Endothelial cell of umbilical vein (primary cell): ENCODE measurements at regions not wholly inside any gene's neighbourhood (a gene's known extent, or its start where the extent isn't known, plus 50 kb on each side); places are given as distances from the start of the nearest gene placed in this dataset.

ENCODE experiments used
- BruUV-seq: library from RNA; stranded (reverse); fragments of 400-500 nt; replicated peaks from 2 replicates; lab custom pipeline; 2021; lab: Mats Ljungman, UMichigan
- CTCF ChIA-PET: fragments of 300-600, 350-600 bp; sonication (Branson Sonifier 250); formaldehyde crosslinking; loops from one replicate; lab custom pipeline; 2021; ENCODE audit warnings: antibody characterized with exemption, inconsistent platforms; lab: Charles Lee
- POLR2A ChIA-PET: fragments of 300-600, 350-600 bp; sonication (Branson Sonifier 250); formaldehyde crosslinking; loops from one replicate; lab custom pipeline; 2021; ENCODE audit warnings: antibody characterized with exemption, inconsistent platforms; lab: Charles Lee
- DNase-seq: peaks from one replicate; pipeline ENCODE4 v3.0.0-alpha.2; 2011; ENCODE audit warnings: low read depth, low spot score
- FAIRE-seq: peaks from 2 replicates; lab custom pipeline; 2011; peaks lifted over from hg19 to GRCh38; lab: Jason Lieb, UNC
- H2AFZ ChIP-seq: 2 replicates; pipeline ENCODE4 v1.6.0; 2012; ENCODE audit warnings: low read depth, low read length, control low read depth, inconsistent platforms
- H3K27ac ChIP-seq: 2 replicates; pipeline ENCODE4 v1.5.1; 2011; ENCODE audit warnings: low read depth, mild to moderate bottlenecking, control low read depth, low read length, moderate library complexity; ENCODE audit not compliant: insufficient read depth
- H3K27me3 ChIP-seq, 2 experiments: 2 replicates each; pipeline versions ENCODE4 v1.6.0 to v1.6.1; 2011; ENCODE audit warnings: low read length in 2 of 2, mixed read lengths in 1 of 2; ENCODE audit not compliant: control insufficient read depth in 2 of 2, insufficient read depth in 2 of 2
- H3K36me3 ChIP-seq, 2 experiments: 2 replicates in 1 of 2; 3 replicates in 1 of 2; pipeline ENCODE4 v1.5.1; 2011; ENCODE audit warnings: low read length in 2 of 2, mild to moderate bottlenecking in 1 of 2, moderate library complexity in 1 of 2; ENCODE audit not compliant: control insufficient read depth in 2 of 2, insufficient read depth in 2 of 2; ENCODE audit errors: extremely low read depth in 1 of 2
- H3K4me1 ChIP-seq: 3 replicates; pipeline ENCODE4 v1.5.1; 2011; ENCODE audit warnings: mild to moderate bottlenecking, low read length; ENCODE audit not compliant: control insufficient read depth, insufficient read depth; ENCODE audit errors: extremely low read depth
- H3K4me2 ChIP-seq: 2 replicates; pipeline ENCODE4 v1.6.1; 2011; ENCODE audit warnings: low read length, control low read depth, mixed read lengths; ENCODE audit not compliant: insufficient read depth
- H3K4me3 ChIP-seq, 3 experiments: fragments of 200-600 bp in 1 of 3; sonication (generic), shearing (Covaris generic) in 1 of 3; replicated peaks in 1 of 3; 2 replicates each; pipeline ENCODE4 v1.5.1; 2011 to 2016; ENCODE audit warnings: control low read depth in 3 of 3, low read length in 3 of 3, mild to moderate bottlenecking in 2 of 3, inconsistent platforms in 1 of 3, low read depth in 1 of 3, moderate library complexity in 1 of 3; ENCODE audit not compliant: insufficient read depth in 1 of 3
- H3K79me2 ChIP-seq: 2 replicates; pipeline ENCODE4 v1.6.0; 2012; ENCODE audit warnings: low read length, inconsistent platforms; ENCODE audit not compliant: control insufficient read depth, insufficient read depth
- H3K9ac ChIP-seq: replicated peaks from 2 replicates; pipeline ENCODE3; 2011; ENCODE audit warnings: low read length, control low read depth; ENCODE audit not compliant: insufficient read depth; ENCODE audit errors: extremely low read depth
- H3K9me1 ChIP-seq: replicated peaks from 3 replicates; pipeline ENCODE4 v1.6.0; 2011; ENCODE audit warnings: mild to moderate bottlenecking, low read length; ENCODE audit not compliant: control insufficient read depth, insufficient read depth; ENCODE audit errors: extremely low read depth
- H3K9me3 ChIP-seq: replicated peaks from 2 replicates; pipeline ENCODE4 v1.5.1; 2012; ENCODE audit warnings: low read length, inconsistent platforms; ENCODE audit not compliant: control insufficient read depth, insufficient read depth
- H4K20me1 ChIP-seq: replicated peaks from 2 replicates; pipeline ENCODE3; 2011; ENCODE audit warnings: mild to moderate bottlenecking, low read length; ENCODE audit not compliant: control insufficient read depth, insufficient read depth; ENCODE audit errors: extremely low read depth
- EZH2 ChIP-seq: IDR thresholded peaks from 2 replicates; pipeline ENCODE4 v1.6.1; 2012; ENCODE audit warnings: borderline replicate concordance, low read depth, mild to moderate bottlenecking, moderate library complexity, low read length, inconsistent platforms; ENCODE audit not compliant: severe bottlenecking
- FOS ChIP-seq: IDR thresholded peaks from 2 replicates; pipeline ENCODE4 v1.6.1; 2011; ENCODE audit warnings: mild to moderate bottlenecking, low read length, moderate library complexity, borderline replicate concordance; ENCODE audit not compliant: insufficient read depth
- GATA2 ChIP-seq: IDR thresholded peaks from 2 replicates; pipeline ENCODE4 v1.7.0; 2011; ENCODE audit warnings: low read depth, mild to moderate bottlenecking, moderate library complexity, mixed read lengths, low read length; ENCODE audit not compliant: insufficient read length, insufficient read depth
- JUN ChIP-seq: IDR thresholded peaks from 2 replicates; pipeline ENCODE4 v1.6.1; 2011; ENCODE audit warnings: borderline replicate concordance, low read depth; ENCODE audit not compliant: insufficient read length, insufficient read depth
- MYC ChIP-seq: IDR thresholded peaks from one replicate; pipeline ENCODE4 v1.6.1; 2011; ENCODE audit warnings: mild to moderate bottlenecking, low read depth, low read length
- POLR2A ChIP-seq: IDR thresholded peaks from 2 replicates; pipeline ENCODE4 v1.6.1; 2012; ENCODE audit warnings: low read depth, mild to moderate bottlenecking, control low read depth, low read length
- POLR2AphosphoS5 ChIP-seq: IDR thresholded peaks from 2 replicates; pipeline ENCODE4 v1.6.1; 2012; ENCODE audit warnings: low read depth, mild to moderate bottlenecking, control low read depth, low read length, moderate library complexity; ENCODE audit not compliant: insufficient read depth
- dilution Hi-C: fragments of 300-500 bp; cut with MboI; formaldehyde crosslinking; loops from one replicate; pipeline ENCODE4 v1.15.0; 2019; ENCODE audit warnings: low sequenced_read_pairs; ENCODE audit not compliant: extremely low pct_ligation_motif_present
- intact Hi-C: fragments of 100-400 bp; cut with micrococcal nuclease; formaldehyde crosslinking; loops from one replicate; pipeline ENCODE4 v1.10.0; 2022
- TF ChIP-seq, protein P1 (sequence below): IDR thresholded peaks from 2 replicates; pipeline ENCODE4 v1.6.1; 2011; ENCODE audit not compliant: insufficient read depth, insufficient read length
- TF ChIP-seq, protein P2 (sequence below), 2 donors: IDR thresholded peaks; 1 replicate in 1 of 2; 2 replicates in 1 of 2; pipeline ENCODE4 v1.5.1; 2011; ENCODE audit warnings: low read length in 2 of 2, mild to moderate bottlenecking in 2 of 2, moderate library complexity in 2 of 2, control low read depth in 1 of 2, inconsistent platforms in 1 of 2, low read depth in 1 of 2; ENCODE audit not compliant: insufficient read depth in 1 of 2; ENCODE audit errors: extremely low read depth in 1 of 2

DNA sequence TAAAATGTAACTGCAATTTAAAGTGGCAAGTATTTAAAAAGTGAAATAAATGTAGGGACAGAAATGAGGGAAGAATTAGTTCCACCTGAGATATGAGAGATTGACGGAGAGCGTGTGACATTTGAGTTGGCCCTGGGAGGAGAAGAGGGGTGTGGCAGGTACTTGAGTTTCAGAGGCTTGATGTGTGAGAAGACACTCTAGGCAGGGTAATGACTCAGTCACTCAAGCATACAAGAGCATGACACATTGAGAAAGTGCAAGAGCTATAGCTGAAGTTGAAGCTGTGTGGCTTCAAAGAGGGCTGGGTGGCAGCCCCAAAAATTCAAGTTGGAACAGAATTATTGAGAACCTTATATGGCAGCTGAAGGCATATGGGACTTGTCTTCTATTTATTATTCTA is 420.5 kb downstream of the SLITRK2 start:
- Histone ChIP-seq H3K4me1 (no peaks in the 10 kb centered on the region), H3K9me3 (no peaks in the 10 kb centered on the region), H3K4me3 (no peak overlapping the region), H3K27me3 (no peaks in the 10 kb centered on the region), H3K27ac (no peak overlapping the region), H3K9ac (no peak overlapping the region), H3K4me2 (no peak overlapping the region), H2AFZ (no peak overlapping the region), H3K9me1 (no peaks in the 10 kb centered on the region), H4K20me1 (no peaks in the 10 kb centered on the region), H3K36me3 (no peaks in the 10 kb centered on the region), H3K79me2 (no peaks in the 10 kb centered on the region)
- ChIA-PET CTCF (no interaction called here), POLR2A (no interaction called here)
- DNase-seq (no peak), FAIRE-seq (no peak)
- TF ChIP-seq EZH2 (no peak), JUN (no peak), GATA2 (no peak), POLR2A (no peak), FOS (no peak), MYC (no peak), POLR2AphosphoS5 (no peak)
- TF ChIP-seq, protein P1, sequence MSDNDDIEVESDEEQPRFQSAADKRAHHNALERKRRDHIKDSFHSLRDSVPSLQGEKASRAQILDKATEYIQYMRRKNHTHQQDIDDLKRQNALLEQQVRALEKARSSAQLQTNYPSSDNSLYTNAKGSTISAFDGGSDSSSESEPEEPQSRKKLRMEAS, result no peak
- TF ChIP-seq, protein P2, sequence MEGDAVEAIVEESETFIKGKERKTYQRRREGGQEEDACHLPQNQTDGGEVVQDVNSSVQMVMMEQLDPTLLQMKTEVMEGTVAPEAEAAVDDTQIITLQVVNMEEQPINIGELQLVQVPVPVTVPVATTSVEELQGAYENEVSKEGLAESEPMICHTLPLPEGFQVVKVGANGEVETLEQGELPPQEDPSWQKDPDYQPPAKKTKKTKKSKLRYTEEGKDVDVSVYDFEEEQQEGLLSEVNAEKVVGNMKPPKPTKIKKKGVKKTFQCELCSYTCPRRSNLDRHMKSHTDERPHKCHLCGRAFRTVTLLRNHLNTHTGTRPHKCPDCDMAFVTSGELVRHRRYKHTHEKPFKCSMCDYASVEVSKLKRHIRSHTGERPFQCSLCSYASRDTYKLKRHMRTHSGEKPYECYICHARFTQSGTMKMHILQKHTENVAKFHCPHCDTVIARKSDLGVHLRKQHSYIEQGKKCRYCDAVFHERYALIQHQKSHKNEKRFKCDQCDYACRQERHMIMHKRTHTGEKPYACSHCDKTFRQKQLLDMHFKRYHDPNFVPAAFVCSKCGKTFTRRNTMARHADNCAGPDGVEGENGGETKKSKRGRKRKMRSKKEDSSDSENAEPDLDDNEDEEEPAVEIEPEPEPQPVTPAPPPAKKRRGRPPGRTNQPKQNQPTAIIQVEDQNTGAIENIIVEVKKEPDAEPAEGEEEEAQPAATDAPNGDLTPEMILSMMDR (IDR thresholded peaks at IDR 0.05; ENCODE audit: extremely low read depth in 1 of 2, insufficient read depth in 1 of 2, low read depth in 1 of 2, low read length in 2 of 2), result no peak
- intact Hi-C loops, result no loop called here
- no TSS peak for BruUV-seq
- dilution Hi-C loops, result no loop called here
